CD4-positive, alpha-beta T cell (primary cell): ENCODE measurements at regions not wholly inside any gene's neighbourhood (a gene's known extent, or its start where the extent isn't known, plus 50 kb on each side); places are given as distances from the start of the nearest gene placed in this dataset.

Experiments
- ATAC-seq: fragments of 200-7000 bp; cut with Tn5 transposase; one replicate; pipeline ENCODE4 v1.10.0; 2022; ENCODE audit warnings: mild to moderate bottlenecking; ENCODE audit not compliant: poor library complexity
- CTCF ChIA-PET: fragments of 350-600 bp; sonication (Branson Sonifier 250); formaldehyde crosslinking; loops from one replicate; lab custom pipeline; 2021; ENCODE audit warnings: antibody characterized with exemption, inconsistent platforms; lab: Charles Lee
- POLR2A ChIA-PET: fragments of 350-600 bp; sonication (Branson Sonifier 250); formaldehyde crosslinking; loops from one replicate; lab custom pipeline; 2021; ENCODE audit warnings: antibody characterized with exemption, inconsistent platforms; lab: Charles Lee
- DNase-seq, 14 experiments: peaks; one replicate each; pipeline ENCODE4 v3.0.0-alpha.2; 2013 to 2020; ENCODE audit warnings: mixed read lengths in 2 of 14
- H3K27ac ChIP-seq, 2 donors: one replicate each; pipeline versions ENCODE4 v1.5.1 to v1.7.0; 2013; ENCODE audit warnings: low read length in 2 of 2, low read depth in 1 of 2, mild to moderate bottlenecking in 1 of 2
- H3K27me3 ChIP-seq, 2 experiments: 1 replicate in 1 of 2; 2 replicates in 1 of 2; pipeline versions ENCODE4 v1.6.1 to v1.7.0; 2013; ENCODE audit warnings: low read length in 2 of 2, control low read depth in 1 of 2, mild to moderate bottlenecking in 1 of 2, moderate library complexity in 1 of 2; ENCODE audit not compliant: insufficient read depth in 2 of 2, control insufficient read depth in 1 of 2
- H3K36me3 ChIP-seq: one replicate; pipeline ENCODE4 v1.6.1; 2013; ENCODE audit warnings: low read length, control low read depth; ENCODE audit not compliant: insufficient read depth
- H3K4me1 ChIP-seq: one replicate; pipeline ENCODE4 v1.6.1; 2013; ENCODE audit warnings: low read length, control low read depth; ENCODE audit not compliant: insufficient read depth
- H3K4me3 ChIP-seq: one replicate; pipeline ENCODE4 v1.5.1; 2013; ENCODE audit warnings: mild to moderate bottlenecking, low read length, moderate library complexity
- H3K9me3 ChIP-seq, 2 experiments: 1 replicate in 1 of 2; 2 replicates in 1 of 2; pipeline versions ENCODE4 v1.6.1 to v1.7.0; 2013; ENCODE audit warnings: low read length in 2 of 2, mild to moderate bottlenecking in 2 of 2, control low read depth in 1 of 2, moderate library complexity in 1 of 2; ENCODE audit not compliant: control insufficient read depth in 1 of 2, insufficient read depth in 1 of 2
- H3K27ac Mint-ChIP-seq: one replicate; pipeline ENCODE4 v1.8.0; 2020; ENCODE audit warnings: mixed read lengths
- H3K27me3 Mint-ChIP-seq: one replicate; pipeline ENCODE4 v1.8.0; 2021; ENCODE audit warnings: mixed read lengths
- H3K36me3 Mint-ChIP-seq: one replicate; pipeline ENCODE4 v1.8.0; 2021; ENCODE audit warnings: low read depth, mixed read lengths
- H3K4me1 Mint-ChIP-seq: one replicate; pipeline ENCODE4 v1.8.0; 2021; ENCODE audit warnings: low read depth, mixed read lengths
- H3K4me3 Mint-ChIP-seq: one replicate; pipeline ENCODE4 v1.8.0; 2020; ENCODE audit warnings: mild to moderate bottlenecking, mixed read lengths
- H3K9me3 Mint-ChIP-seq: one replicate; pipeline ENCODE4 v1.8.0; 2020; ENCODE audit warnings: mixed read lengths
- intact Hi-C, 2 experiments: fragments of 100-400 bp; cut with DNase I in 1 of 2; cut with micrococcal nuclease in 1 of 2; formaldehyde crosslinking; loops; one replicate each; pipeline versions ENCODE4 v1.15.1 to v1.9.0; 2023 to 2025; cut with DNase I, micrococcal nuclease
- TF ChIP-seq, protein P1 (sequence below): fragments of 200-600 bp; IDR thresholded peaks from one replicate; pipeline ENCODE4 v1.8.0; 2022; ENCODE audit warnings: antibody characterized with exemption, mild to moderate bottlenecking

DNA sequence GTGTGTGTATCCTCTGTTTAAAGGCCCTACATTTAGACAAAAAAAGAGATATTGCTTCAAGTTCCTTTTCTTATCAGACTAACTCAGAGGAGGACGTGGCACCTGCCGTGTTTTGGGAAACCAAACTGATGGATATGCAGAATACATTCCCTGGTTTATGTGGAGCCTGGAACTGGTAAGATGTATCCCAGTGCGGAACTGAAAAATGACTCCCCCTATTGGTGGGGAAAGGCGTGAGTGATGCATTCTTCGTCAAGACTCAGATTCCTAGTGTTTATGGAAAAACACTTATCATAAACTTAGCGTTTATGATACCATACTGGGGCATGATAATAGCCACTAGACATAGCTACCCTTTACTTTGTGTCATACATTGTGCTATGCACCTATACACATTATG lies 154.2 kb downstream of the ZNF326 start:
- intact Hi-C loops = no loop called here
- H3K9me3 Mint-ChIP-seq = peaks cover 12% of the 10 kb centered on the region
- DNase-seq (no peak), ATAC-seq (no peak)
- Histone ChIP-seq H3K4me1 (no peaks in the 10 kb centered on the region), H3K4me3 (no peak overlapping the region), H3K27me3 (no peaks in the 10 kb centered on the region), H3K36me3 (no peaks in the 10 kb centered on the region), H3K9me3 (no peaks in the 10 kb centered on the region), H3K27ac (no peak overlapping the region)
- no peaks in the 10 kb centered on the region for H3K36me3 Mint-ChIP-seq
- TF ChIP-seq, protein P1, sequence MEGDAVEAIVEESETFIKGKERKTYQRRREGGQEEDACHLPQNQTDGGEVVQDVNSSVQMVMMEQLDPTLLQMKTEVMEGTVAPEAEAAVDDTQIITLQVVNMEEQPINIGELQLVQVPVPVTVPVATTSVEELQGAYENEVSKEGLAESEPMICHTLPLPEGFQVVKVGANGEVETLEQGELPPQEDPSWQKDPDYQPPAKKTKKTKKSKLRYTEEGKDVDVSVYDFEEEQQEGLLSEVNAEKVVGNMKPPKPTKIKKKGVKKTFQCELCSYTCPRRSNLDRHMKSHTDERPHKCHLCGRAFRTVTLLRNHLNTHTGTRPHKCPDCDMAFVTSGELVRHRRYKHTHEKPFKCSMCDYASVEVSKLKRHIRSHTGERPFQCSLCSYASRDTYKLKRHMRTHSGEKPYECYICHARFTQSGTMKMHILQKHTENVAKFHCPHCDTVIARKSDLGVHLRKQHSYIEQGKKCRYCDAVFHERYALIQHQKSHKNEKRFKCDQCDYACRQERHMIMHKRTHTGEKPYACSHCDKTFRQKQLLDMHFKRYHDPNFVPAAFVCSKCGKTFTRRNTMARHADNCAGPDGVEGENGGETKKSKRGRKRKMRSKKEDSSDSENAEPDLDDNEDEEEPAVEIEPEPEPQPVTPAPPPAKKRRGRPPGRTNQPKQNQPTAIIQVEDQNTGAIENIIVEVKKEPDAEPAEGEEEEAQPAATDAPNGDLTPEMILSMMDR = no peak
- H3K27me3 Mint-ChIP-seq = peaks cover 2% of the 10 kb centered on the region
- ChIA-PET POLR2A (no interaction called here), CTCF (no interaction called here)
- H3K4me3 Mint-ChIP-seq = no peak overlapping the region
- no peak overlapping the region for H3K27ac Mint-ChIP-seq
- H3K4me1 Mint-ChIP-seq = no peaks in the 10 kb centered on the region

DNA sequence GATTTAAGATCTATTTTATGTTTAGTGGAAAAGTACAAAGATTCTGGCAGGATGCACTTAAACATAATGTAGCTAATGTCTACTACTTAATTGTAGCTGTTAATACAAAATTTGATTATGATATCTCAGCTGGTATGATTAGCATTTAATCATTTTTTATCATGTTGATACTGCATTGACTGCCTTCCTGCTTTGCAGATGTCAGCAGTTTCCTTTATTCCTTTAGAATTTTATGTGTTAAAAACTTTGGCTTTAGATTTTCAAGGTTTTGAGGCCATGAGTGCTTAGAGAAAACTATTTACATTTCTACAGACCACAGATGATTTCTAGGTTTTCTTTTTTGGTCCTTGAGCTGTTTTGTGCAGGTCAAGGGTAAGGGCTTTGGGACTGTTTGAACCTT lies 152.2 kb downstream of the ZNF326 start:
- TF ChIP-seq, protein P1 = no peak
- no peak overlapping the region for H3K4me3 ChIP-seq
- Mint-ChIP-seq H3K9me3 (peaks cover 12% of the 10 kb centered on the region), H3K36me3 (no peaks in the 10 kb centered on the region), H3K27ac (no peak overlapping the region), H3K4me3 (no peak overlapping the region), H3K27me3 (no peaks in the 10 kb centered on the region), H3K4me1 (no peaks in the 10 kb centered on the region)
- DNase-seq = no peak
- ATAC-seq = no peak
- no peaks in the 10 kb centered on the region for H3K36me3 ChIP-seq
- no peak overlapping the region for H3K27ac ChIP-seq
- ChIA-PET CTCF (no interaction called here), POLR2A (no interaction called here)
- H3K27me3 ChIP-seq = no peaks in the 10 kb centered on the region
- intact Hi-C loops = no loop called here
- H3K9me3 ChIP-seq = no peaks in the 10 kb centered on the region
- no peaks in the 10 kb centered on the region for H3K4me1 ChIP-seq

DNA sequence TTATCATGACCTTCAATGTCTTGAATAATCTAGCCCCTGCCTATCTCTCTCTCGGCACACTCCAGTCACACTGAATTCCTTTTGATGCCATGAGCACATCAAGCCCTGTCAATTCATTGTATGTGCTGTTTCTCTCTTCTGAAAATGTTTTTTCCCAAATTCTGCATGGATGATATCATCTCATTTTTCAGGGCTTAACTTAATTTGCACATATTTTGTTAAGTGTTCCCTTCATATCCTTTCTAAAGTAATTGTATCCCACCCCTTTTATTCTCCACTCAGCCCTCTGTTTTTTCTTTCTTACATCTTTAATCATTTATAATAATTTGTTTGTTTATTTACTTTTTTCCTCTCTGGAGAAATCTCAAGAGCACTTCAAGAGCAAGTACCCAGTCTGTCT lies 149.9 kb downstream of the ZNF326 start:
- Histone ChIP-seq H3K27me3 (no peaks in the 10 kb centered on the region), H3K9me3 (peaks cover 0 to 1% of the 10 kb centered on the region in 2 experiments), H3K36me3 (no peaks in the 10 kb centered on the region), H3K4me3 (no peak overlapping the region), H3K4me1 (no peaks in the 10 kb centered on the region), H3K27ac (no peak overlapping the region)
- H3K27ac Mint-ChIP-seq = no peak overlapping the region
- no peaks in the 10 kb centered on the region for H3K4me1 Mint-ChIP-seq
- H3K9me3 Mint-ChIP-seq = peaks cover 4% of the 10 kb centered on the region
- no peaks in the 10 kb centered on the region for H3K36me3 Mint-ChIP-seq
- CTCF ChIA-PET = no interaction called here
- POLR2A ChIA-PET = no interaction called here
- no peaks in the 10 kb centered on the region for H3K27me3 Mint-ChIP-seq
- no peak overlapping the region for H3K4me3 Mint-ChIP-seq
- DNase-seq (no peak), ATAC-seq (no peak)
- TF ChIP-seq, protein P1 = no peak
- intact Hi-C loops = no loop called here
